ENCODE measurements at regions not wholly inside any gene's neighbourhood (a gene's known extent, or its start where the extent isn't known, plus 50 kb on each side); places are given as distances from the start of the nearest gene placed in this dataset.

DNA sequence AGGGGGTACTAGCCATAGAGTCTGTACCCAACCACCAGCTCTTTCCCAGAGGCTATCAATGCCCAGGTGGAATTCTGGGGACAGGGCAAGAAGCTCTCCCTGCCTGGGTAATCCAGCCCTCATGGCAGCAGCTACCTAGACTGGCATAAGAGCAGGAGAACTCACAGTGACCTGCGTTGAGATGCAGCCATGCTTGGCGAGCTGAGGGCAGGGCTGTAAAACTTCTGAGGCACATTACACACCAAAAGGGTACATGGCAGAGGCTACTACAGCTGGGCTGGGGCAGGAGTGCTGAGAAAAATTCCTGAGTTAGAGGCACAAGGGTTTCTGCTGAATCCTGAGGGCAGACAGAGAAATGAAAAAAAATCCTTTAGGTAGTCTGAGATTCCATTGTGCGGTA is 927.9 kb upstream of the B3GALT2 start:
- no peak for DNase-seq
- no peaks in the 10 kb centered on the region for H3K9me3 ChIP-seq
- H3K36me3 ChIP-seq = no peaks in the 10 kb centered on the region
- H3K4me3 ChIP-seq = no peak overlapping the region
- TF ChIP-seq, protein P1, sequence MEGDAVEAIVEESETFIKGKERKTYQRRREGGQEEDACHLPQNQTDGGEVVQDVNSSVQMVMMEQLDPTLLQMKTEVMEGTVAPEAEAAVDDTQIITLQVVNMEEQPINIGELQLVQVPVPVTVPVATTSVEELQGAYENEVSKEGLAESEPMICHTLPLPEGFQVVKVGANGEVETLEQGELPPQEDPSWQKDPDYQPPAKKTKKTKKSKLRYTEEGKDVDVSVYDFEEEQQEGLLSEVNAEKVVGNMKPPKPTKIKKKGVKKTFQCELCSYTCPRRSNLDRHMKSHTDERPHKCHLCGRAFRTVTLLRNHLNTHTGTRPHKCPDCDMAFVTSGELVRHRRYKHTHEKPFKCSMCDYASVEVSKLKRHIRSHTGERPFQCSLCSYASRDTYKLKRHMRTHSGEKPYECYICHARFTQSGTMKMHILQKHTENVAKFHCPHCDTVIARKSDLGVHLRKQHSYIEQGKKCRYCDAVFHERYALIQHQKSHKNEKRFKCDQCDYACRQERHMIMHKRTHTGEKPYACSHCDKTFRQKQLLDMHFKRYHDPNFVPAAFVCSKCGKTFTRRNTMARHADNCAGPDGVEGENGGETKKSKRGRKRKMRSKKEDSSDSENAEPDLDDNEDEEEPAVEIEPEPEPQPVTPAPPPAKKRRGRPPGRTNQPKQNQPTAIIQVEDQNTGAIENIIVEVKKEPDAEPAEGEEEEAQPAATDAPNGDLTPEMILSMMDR (IDR thresholded peaks at IDR 0.05) = no peak
- TF ChIP-seq POLR2A (IDR thresholded peaks at IDR 0.05) = no peak
- no peaks in the 10 kb centered on the region for H3K27me3 ChIP-seq
- no peak overlapping the region for H3K27ac ChIP-seq
- no peaks in the 10 kb centered on the region for H3K4me1 ChIP-seq

- H3K27ac ChIP-seq = no peak overlapping the region
- no peaks in the 10 kb centered on the region for H3K27me3 ChIP-seq
- H3K9me3 ChIP-seq = no peaks in the 10 kb centered on the region
- no peaks in the 10 kb centered on the region for H3K4me1 ChIP-seq
- TF ChIP-seq, protein P1 (IDR thresholded peaks at IDR 0.05) = no peak
- no peak for TF ChIP-seq POLR2A (IDR thresholded peaks at IDR 0.05)
- H3K4me3 ChIP-seq = no peak overlapping the region
- H3K36me3 ChIP-seq = no peaks in the 10 kb centered on the region
- no peak for DNase-seq
Measured at GRCh38 chr1:194105381-194105780, 919.0 kb upstream of the B3GALT2 start.

GRCh38 chr1:194104247-194104844 is 917.9 kb upstream of the B3GALT2 start:
- no peak for DNase-seq
- H3K9me3 ChIP-seq = no peaks in the 10 kb centered on the region

DNA sequence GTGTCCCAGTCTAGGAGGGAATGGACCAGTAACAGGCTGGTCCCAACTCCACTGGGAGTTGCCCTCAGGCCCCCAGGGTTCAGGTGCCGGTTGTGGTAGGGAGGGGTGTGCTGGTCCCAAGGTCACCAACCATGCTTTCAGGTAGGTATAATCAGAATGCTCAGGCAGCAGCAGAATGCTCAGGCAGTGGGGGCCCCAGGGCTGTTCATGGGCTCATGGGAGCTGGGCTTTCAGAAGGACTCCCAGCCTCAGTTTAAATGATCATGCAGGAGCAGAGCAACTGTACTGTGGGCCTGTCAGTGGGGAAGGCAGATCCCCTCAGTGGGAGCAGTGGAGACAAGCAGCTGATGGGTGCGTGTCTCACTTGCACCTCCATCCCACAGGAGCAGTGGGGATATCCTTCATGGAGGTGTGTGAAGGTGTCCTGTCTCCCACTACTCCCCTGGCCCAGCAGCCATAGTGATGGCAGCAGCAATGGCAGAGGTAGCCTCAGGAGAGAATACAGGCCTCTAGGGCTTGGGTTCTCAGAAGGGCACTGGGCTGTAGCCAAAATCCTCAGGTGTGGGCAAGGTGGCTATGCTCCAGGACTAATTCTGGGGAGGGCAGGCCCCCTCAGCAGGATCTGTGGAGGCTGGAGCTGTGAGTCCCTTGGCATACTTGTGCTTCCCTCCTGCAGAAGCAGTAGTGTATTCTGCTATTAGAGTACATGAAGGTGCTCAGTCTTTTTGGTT is 917.3 kb upstream of the B3GALT2 start:
- TF ChIP-seq POLR2A (IDR thresholded peaks at IDR 0.05) = no peak
- TF ChIP-seq, protein P1 (IDR thresholded peaks at IDR 0.05) = no peak
- Histone ChIP-seq H3K27me3 (no peaks in the 10 kb centered on the region), H3K36me3 (no peaks in the 10 kb centered on the region), H3K4me3 (no peak overlapping the region), H3K9me3 (no peaks in the 10 kb centered on the region), H3K27ac (no peak overlapping the region), H3K4me1 (no peaks in the 10 kb centered on the region)
- DNase-seq = no peak

More at GRCh38 chr1:194104247-194104844, 917.9 kb upstream of the B3GALT2 start:
- H3K4me3 ChIP-seq = no peak overlapping the region
- no peaks in the 10 kb centered on the region for H3K4me1 ChIP-seq
- no peak for TF ChIP-seq POLR2A (IDR thresholded peaks at IDR 0.05)
- TF ChIP-seq, protein P1 (IDR thresholded peaks at IDR 0.05) = no peak
- no peaks in the 10 kb centered on the region for H3K36me3 ChIP-seq
- no peaks in the 10 kb centered on the region for H3K27me3 ChIP-seq
- H3K27ac ChIP-seq = no peak overlapping the region

DNA sequence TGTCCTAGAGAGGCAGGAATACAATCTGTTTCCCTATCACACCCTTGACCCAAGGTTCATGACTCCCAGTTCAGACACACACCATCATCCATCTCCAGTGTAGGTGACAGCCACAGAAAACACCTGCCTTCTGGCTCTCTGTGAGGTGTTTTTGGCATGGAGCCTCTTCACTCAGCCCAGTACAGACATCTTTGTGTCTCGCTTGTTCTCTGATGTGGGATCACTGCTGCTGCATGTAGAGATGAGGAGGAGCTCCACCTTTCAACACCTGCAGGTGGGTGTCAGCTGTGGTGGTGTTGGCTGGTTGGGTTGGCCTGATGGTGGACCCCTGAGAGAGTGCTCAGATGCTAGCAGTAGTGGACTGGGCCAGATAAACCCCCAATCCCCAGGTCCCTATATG is 916.7 kb upstream of the B3GALT2 start:
- no peak for TF ChIP-seq POLR2A (IDR thresholded peaks at IDR 0.05)
- TF ChIP-seq, protein P1 (IDR thresholded peaks at IDR 0.05) = no peak
- Histone ChIP-seq H3K9me3 (no peaks in the 10 kb centered on the region), H3K4me3 (no peak overlapping the region)

More for the DNA sequence above, 916.7 kb upstream of the B3GALT2 start:
- H3K27ac ChIP-seq = no peak overlapping the region
- no peaks in the 10 kb centered on the region for H3K36me3 ChIP-seq
- H3K4me1 ChIP-seq = no peaks in the 10 kb centered on the region
- DNase-seq = no peak
- no peaks in the 10 kb centered on the region for H3K27me3 ChIP-seq
